H1 (cell line): ENCODE measurements at regions not wholly inside any gene's neighbourhood (a gene's known extent, or its start where the extent isn't known, plus 50 kb on each side); places are given as distances from the start of the nearest gene placed in this dataset.

Experiments
- CTCF ChIA-PET: fragments of 300-600 bp; sonication (Branson Sonifier 250); formaldehyde crosslinking; loops from one replicate; lab custom pipeline; 2021; ENCODE audit not compliant: partially characterized antibody; lab: Charles Lee
- POLR2A ChIA-PET: fragments of 300-600 bp; sonication (Branson Sonifier 250); formaldehyde crosslinking; loops from one replicate; lab custom pipeline; 2021; ENCODE audit warnings: inconsistent platforms; ENCODE audit not compliant: partially characterized antibody; lab: Charles Lee
- DNase-seq, 2 experiments: peaks; one replicate each; pipeline versions ENCODE4 v3.0.0 to v3.0.0-alpha.2; 2010 to 2022; ENCODE audit warnings: low spot score in 2 of 2, low read depth in 1 of 2, mixed read lengths in 1 of 2
- FAIRE-seq: peaks from 2 replicates; lab custom pipeline; 2011; peaks lifted over from hg19 to GRCh38; lab: Jason Lieb, UNC
- H2AFZ ChIP-seq: 2 replicates; pipeline ENCODE4 v1.8.1; 2012; ENCODE audit warnings: low read length, inconsistent platforms
- H2AK5ac ChIP-seq: 2 replicates; pipeline ENCODE4 v1.6.1; 2013; ENCODE audit warnings: low read depth, low read length
- H2BK120ac ChIP-seq: replicated peaks from 2 replicates; pipeline ENCODE3; 2013; ENCODE audit warnings: low read depth, low read length, inconsistent platforms
- H2BK12ac ChIP-seq: 2 replicates; pipeline ENCODE4 v1.6.1; 2013; ENCODE audit warnings: low read depth, low read length
- H2BK15ac ChIP-seq: 2 replicates; pipeline ENCODE4 v1.6.1; 2013; ENCODE audit warnings: low read length
- H2BK20ac ChIP-seq: 2 replicates; pipeline ENCODE4 v1.6.1; 2013; ENCODE audit warnings: low read length
- H2BK5ac ChIP-seq: 2 replicates; pipeline ENCODE4 v1.6.1; 2013; ENCODE audit warnings: low read depth, low read length
- H3K14ac ChIP-seq: 2 replicates; pipeline ENCODE4 v1.6.1; 2013; ENCODE audit warnings: inconsistent platforms; ENCODE audit not compliant: insufficient read length
- H3K18ac ChIP-seq: 2 replicates; pipeline ENCODE4 v1.6.1; 2013; ENCODE audit warnings: low read length; ENCODE audit errors: extremely low read depth
- H3K23ac ChIP-seq: 2 replicates; pipeline ENCODE4 v1.6.1; 2013; ENCODE audit warnings: inconsistent platforms; ENCODE audit not compliant: insufficient read length
- H3K23me2 ChIP-seq: 2 replicates; pipeline ENCODE4 v1.6.1; 2013; ENCODE audit warnings: low read depth, low read length
- H3K27ac ChIP-seq: 2 replicates; pipeline ENCODE4 v1.6.1; 2011; ENCODE audit warnings: low read depth, low read length, inconsistent platforms
- H3K27me3 ChIP-seq, 4 experiments: replicated peaks in 1 of 4; 1 replicate in 1 of 4; 2 replicates in 3 of 4; pipeline versions ENCODE4 v1.6.1 to v1.8.1; 2011 to 2013; ENCODE audit warnings: low read length in 3 of 4, mild to moderate bottlenecking in 3 of 4, inconsistent platforms in 2 of 4, mixed read lengths in 2 of 4, moderate library complexity in 1 of 4; ENCODE audit not compliant: control insufficient read depth in 3 of 4, insufficient read depth in 3 of 4; ENCODE audit errors: extremely low read depth in 1 of 4
- H3K36me3 ChIP-seq, 4 experiments: 2 replicates each; pipeline versions ENCODE4 v1.6.1 to v1.8.1; 2011 to 2013; ENCODE audit warnings: mild to moderate bottlenecking in 4 of 4, low read length in 3 of 4, moderate library complexity in 2 of 4, control low read depth in 1 of 4, inconsistent platforms in 1 of 4; ENCODE audit not compliant: insufficient read depth in 4 of 4, control insufficient read depth in 2 of 4
- H3K4ac ChIP-seq: replicated peaks from 2 replicates; pipeline ENCODE3; 2013; ENCODE audit warnings: low read length, low read depth, mixed read lengths, inconsistent platforms; ENCODE audit not compliant: insufficient read length
- H3K4me1 ChIP-seq, 4 experiments: replicated peaks in 1 of 4; 1 replicate in 1 of 4; 2 replicates in 3 of 4; pipeline versions ENCODE4 v1.6.1 to v1.8.1; 2011 to 2013; ENCODE audit warnings: low read length in 3 of 4, inconsistent platforms in 2 of 4, mixed read lengths in 1 of 4; ENCODE audit not compliant: insufficient read depth in 4 of 4, control insufficient read depth in 3 of 4
- H3K4me2 ChIP-seq, 2 experiments: 2 replicates each; pipeline versions ENCODE4 v1.6.1 to v1.8.1; 2011 to 2013; ENCODE audit warnings: low read depth in 2 of 2, low read length in 2 of 2, control low read depth in 1 of 2, inconsistent platforms in 1 of 2, mild to moderate bottlenecking in 1 of 2; ENCODE audit not compliant: insufficient read depth in 1 of 2
- H3K4me3 ChIP-seq, 4 experiments: fragments of 200-600, 300-600 bp in 1 of 4; sonication (generic), shearing (Covaris generic), sonication (Bioruptor Twin) in 1 of 4; 2 replicates each; pipeline versions ENCODE4 v1.5.1 to v1.8.1; 2011 to 2016; ENCODE audit warnings: low read length in 4 of 4, low read depth in 3 of 4, control low read depth in 2 of 4, inconsistent platforms in 2 of 4, mild to moderate bottlenecking in 2 of 4, mixed read lengths in 1 of 4, moderate library complexity in 1 of 4; ENCODE audit not compliant: insufficient read depth in 2 of 4; ENCODE audit errors: extremely low read depth in 1 of 4
- H3K56ac ChIP-seq: replicated peaks from 2 replicates; pipeline ENCODE3; 2013; ENCODE audit warnings: low read depth, mild to moderate bottlenecking, mixed read lengths, low read length, inconsistent platforms; ENCODE audit not compliant: insufficient read length
- H3K79me1 ChIP-seq: 2 replicates; pipeline ENCODE4 v1.6.1; 2013; ENCODE audit warnings: low read depth, low read length, control low read depth
- H3K79me2 ChIP-seq, 2 experiments: 2 replicates each; pipeline versions ENCODE4 v1.6.1 to v1.8.1; 2012 to 2013; ENCODE audit warnings: low read length in 2 of 2, mild to moderate bottlenecking in 2 of 2, inconsistent platforms in 1 of 2; ENCODE audit not compliant: insufficient read depth in 2 of 2, control insufficient read depth in 1 of 2
- H3K9ac ChIP-seq, 4 experiments: replicated peaks in 1 of 4; 1 replicate in 1 of 4; 2 replicates in 3 of 4; pipeline versions ENCODE4 v1.6.1 to v1.8.1; 2011 to 2013; ENCODE audit warnings: low read depth in 3 of 4, low read length in 3 of 4, control low read depth in 2 of 4, mild to moderate bottlenecking in 2 of 4, moderate library complexity in 2 of 4, inconsistent platforms in 1 of 4; ENCODE audit errors: extremely low read depth in 1 of 4
- H3K9me3 ChIP-seq, 2 experiments: 2 replicates each; pipeline versions ENCODE4 v1.6.1 to v1.8.1; 2012 to 2013; ENCODE audit warnings: mild to moderate bottlenecking in 2 of 2, moderate library complexity in 2 of 2, control low read depth in 1 of 2, inconsistent platforms in 1 of 2, low read depth in 1 of 2, low read length in 1 of 2, mixed read lengths in 1 of 2; ENCODE audit not compliant: insufficient read depth in 2 of 2
- H4K20me1 ChIP-seq, 2 experiments: replicated peaks in 1 of 2; 2 replicates each; pipeline versions ENCODE3 to v1.8.1; 2011 to 2013; ENCODE audit warnings: inconsistent platforms in 2 of 2, low read length in 2 of 2, mild to moderate bottlenecking in 1 of 2; ENCODE audit not compliant: insufficient read depth in 2 of 2, control insufficient read depth in 1 of 2
- H4K5ac ChIP-seq: 2 replicates; pipeline ENCODE4 v1.6.1; 2013; ENCODE audit warnings: low read length, low read depth, mixed read lengths, inconsistent platforms; ENCODE audit not compliant: insufficient read length
- H4K8ac ChIP-seq: 2 replicates; pipeline ENCODE4 v1.8.0; 2013; ENCODE audit warnings: mild to moderate bottlenecking, moderate library complexity, low read length, inconsistent platforms; ENCODE audit not compliant: insufficient read depth; ENCODE audit errors: extremely low read depth
- H4K91ac ChIP-seq: replicated peaks from 2 replicates; pipeline ENCODE3; 2013; ENCODE audit warnings: low read length, mixed read lengths, inconsistent platforms; ENCODE audit not compliant: insufficient read length
- BACH1 ChIP-seq: IDR thresholded peaks from 2 replicates; pipeline ENCODE4 v1.6.1; 2012; ENCODE audit warnings: low read length, improper control_type of control experiment
- CHD1 ChIP-seq: IDR thresholded peaks from 2 replicates; pipeline ENCODE4 v1.6.1; 2012; ENCODE audit warnings: low read depth, low read length, improper control_type of control experiment
- EGR1 ChIP-seq: IDR thresholded peaks from 2 replicates; pipeline ENCODE4 v1.6.1; 2011; ENCODE audit warnings: low read depth, low read length, borderline replicate concordance
- MAX ChIP-seq: IDR thresholded peaks from 2 replicates; pipeline ENCODE4 v1.6.1; 2012; ENCODE audit warnings: inconsistent platforms
- SIX5 ChIP-seq: IDR thresholded peaks from 2 replicates; pipeline ENCODE4 v1.6.1; 2011; ENCODE audit warnings: mild to moderate bottlenecking, low read depth, low read length

- FAIRE-seq (no peak), DNase-seq (no peak)
- Histone ChIP-seq H3K9me3 (no peaks in the 10 kb centered on the region), H3K4me2 (no peak overlapping the region), H3K79me1 (no peaks in the 10 kb centered on the region), H3K4ac (no peak overlapping the region), H3K14ac (no peak overlapping the region), H3K79me2 (no peaks in the 10 kb centered on the region), H3K9ac (no peak overlapping the region), H3K27ac (no peak overlapping the region), H3K27me3 (no peaks in the 10 kb centered on the region), H3K23ac (no peak overlapping the region), H3K4me3 (no peak overlapping the region), H3K23me2 (no peaks in the 10 kb centered on the region), H2BK5ac (no peak overlapping the region), H3K56ac (no peak overlapping the region), H4K5ac (no peak overlapping the region), H4K20me1 (no peaks in the 10 kb centered on the region), H4K91ac (no peak overlapping the region), H2BK15ac (no peak overlapping the region), H2BK120ac (no peak overlapping the region), H3K18ac (no peak overlapping the region), H2BK12ac (no peak overlapping the region), H4K8ac (no peak overlapping the region), H2AK5ac (no peak overlapping the region), H2BK20ac (no peak overlapping the region), H3K36me3 (no peaks in the 10 kb centered on the region), H3K4me1 (no peaks in the 10 kb centered on the region), H2AFZ (no peak overlapping the region)
- TF ChIP-seq MAX (no peak), EGR1 (no peak), BACH1 (no peak), SIX5 (no peak), CHD1 (no peak)
- ChIA-PET POLR2A (no interaction called here), CTCF (interaction anchor here (1.2 kb wide), 1 partner anchor 14 kb away, joined by 3 read pairs; no protein-coding TSS in a partner anchor)
Observed at GRCh38 chr9:75712700-75713099, 177.8 kb upstream of the PCSK5 start.
